ENCODE measurements at regions not wholly inside any gene's neighbourhood (a gene's known extent, or its start where the extent isn't known, plus 50 kb on each side); places are given as distances from the start of the nearest gene placed in this dataset.

DNA sequence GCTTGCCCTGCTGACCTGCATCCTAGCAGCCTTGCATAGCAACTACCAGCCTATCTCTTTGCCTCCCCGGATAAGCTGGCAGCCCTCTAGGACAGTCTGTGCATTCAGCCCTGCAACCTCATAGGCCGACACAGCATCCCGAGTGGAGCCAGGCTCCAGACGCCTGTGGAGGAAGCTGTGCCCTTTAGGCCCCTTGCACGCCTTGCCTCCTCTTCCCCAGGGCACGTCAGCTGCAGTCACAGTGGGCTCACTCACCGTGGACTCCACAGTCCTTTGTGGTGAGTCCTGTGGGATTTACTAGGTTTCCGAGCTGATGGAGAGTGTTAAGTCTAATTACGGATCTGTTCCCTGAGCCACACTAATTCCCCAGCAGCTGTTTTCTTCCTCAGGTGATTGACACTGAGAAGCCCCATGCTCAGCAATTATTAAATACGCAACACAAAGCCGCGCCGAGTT, 540.0 kb downstream of the TCERG1L start:
- Histone ChIP-seq H3K27me3 (ENCODE audit: control insufficient read depth, extremely low read depth, insufficient read depth, low read length) (no peaks in the 10 kb centered on the region), H3K79me2 (ENCODE audit: control insufficient read depth, insufficient read depth, low read length) (no peaks in the 10 kb centered on the region), H3K4me2 (ENCODE audit: control insufficient read depth, extremely low read depth, insufficient read depth, low read depth, low read length) (no peak overlapping the region), H2AFZ (ENCODE audit: control insufficient read depth, low read length) (no peak overlapping the region), H3K4me3 (ENCODE audit: control insufficient read depth in 2 of 3, extremely low read depth in 1 of 3, insufficient read depth in 2 of 3, low read depth in 1 of 3, low read length in 3 of 3) (no peak overlapping the region), H3K36me3 (ENCODE audit: control insufficient read depth in 2 of 2, extremely low read depth in 1 of 2, insufficient read depth in 2 of 2, low read length in 2 of 2) (no peaks in the 10 kb centered on the region), H3K9me1 (ENCODE audit: control insufficient read depth, extremely low read depth, insufficient read depth, low read length) (no peaks in the 10 kb centered on the region), H3K9me3 (ENCODE audit: control insufficient read depth, low read depth, low read length) (peaks cover 17% of the 10 kb centered on the region), H3K4me1 (ENCODE audit: control insufficient read depth, extremely low read depth, insufficient read depth, low read length) (no peaks in the 10 kb centered on the region), H3K9ac (ENCODE audit: control insufficient read depth, extremely low read depth, insufficient read depth, low read length) (no peak overlapping the region), H4K20me1 (ENCODE audit: control insufficient read depth, extremely low read depth, insufficient read depth, low read length) (no peaks in the 10 kb centered on the region), H3K27ac (ENCODE audit: control insufficient read depth, insufficient read depth, low read length) (no peak overlapping the region)
- FAIRE-seq (no peak), DNase-seq (ENCODE audit: low read depth, low spot score) (no peak)
- dilution Hi-C loops (cut with MboI; ENCODE audit: extremely low pct_ligation_motif_present, low sequenced_read_pairs), result no loop called here
- no peak for TF ChIP-seq EZH2 (IDR thresholded peaks at IDR 0.05; ENCODE audit: low read length)
- TF ChIP-seq, protein P1, sequence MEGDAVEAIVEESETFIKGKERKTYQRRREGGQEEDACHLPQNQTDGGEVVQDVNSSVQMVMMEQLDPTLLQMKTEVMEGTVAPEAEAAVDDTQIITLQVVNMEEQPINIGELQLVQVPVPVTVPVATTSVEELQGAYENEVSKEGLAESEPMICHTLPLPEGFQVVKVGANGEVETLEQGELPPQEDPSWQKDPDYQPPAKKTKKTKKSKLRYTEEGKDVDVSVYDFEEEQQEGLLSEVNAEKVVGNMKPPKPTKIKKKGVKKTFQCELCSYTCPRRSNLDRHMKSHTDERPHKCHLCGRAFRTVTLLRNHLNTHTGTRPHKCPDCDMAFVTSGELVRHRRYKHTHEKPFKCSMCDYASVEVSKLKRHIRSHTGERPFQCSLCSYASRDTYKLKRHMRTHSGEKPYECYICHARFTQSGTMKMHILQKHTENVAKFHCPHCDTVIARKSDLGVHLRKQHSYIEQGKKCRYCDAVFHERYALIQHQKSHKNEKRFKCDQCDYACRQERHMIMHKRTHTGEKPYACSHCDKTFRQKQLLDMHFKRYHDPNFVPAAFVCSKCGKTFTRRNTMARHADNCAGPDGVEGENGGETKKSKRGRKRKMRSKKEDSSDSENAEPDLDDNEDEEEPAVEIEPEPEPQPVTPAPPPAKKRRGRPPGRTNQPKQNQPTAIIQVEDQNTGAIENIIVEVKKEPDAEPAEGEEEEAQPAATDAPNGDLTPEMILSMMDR (optimal IDR thresholded peaks at IDR 0.05 in 1 of 3, IDR thresholded peaks at IDR 0.05 in 1 of 3, conservative IDR thresholded peaks at IDR 0.05 in 1 of 3; ENCODE audit: extremely low read depth in 1 of 3, insufficient read depth in 2 of 3, low read length in 3 of 3), result no peak

DNA sequence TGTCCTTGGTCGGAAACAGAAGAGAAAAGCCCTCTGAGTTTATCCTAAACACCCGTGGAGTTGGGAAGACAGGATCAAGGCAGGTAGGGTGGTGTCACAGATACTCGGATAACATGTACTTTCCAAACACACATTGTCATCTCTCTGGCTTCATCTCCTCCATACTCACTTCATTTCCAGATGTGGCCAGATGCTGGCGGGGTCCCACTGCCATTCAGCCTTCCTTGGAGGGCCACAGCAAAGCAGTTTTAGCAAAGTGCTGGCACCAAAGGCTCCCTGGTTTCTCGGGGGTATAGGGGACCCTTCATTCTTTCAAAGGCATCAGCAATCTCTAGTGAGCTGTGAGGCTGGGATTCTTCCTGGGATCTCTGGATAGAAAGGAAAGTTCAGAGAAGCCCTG, 539.5 kb downstream of the TCERG1L start:
- H2AFZ ChIP-seq (ENCODE audit: control insufficient read depth, low read length), result no peak overlapping the region
- H3K9me1 ChIP-seq (ENCODE audit: control insufficient read depth, extremely low read depth, insufficient read depth, low read length), result no peaks in the 10 kb centered on the region
- no peaks in the 10 kb centered on the region for H3K36me3 ChIP-seq (ENCODE audit: control insufficient read depth in 2 of 2, extremely low read depth in 1 of 2, insufficient read depth in 2 of 2, low read length in 2 of 2)
- DNase-seq (ENCODE audit: low read depth, low spot score), result no peak
- H3K27ac ChIP-seq (ENCODE audit: control insufficient read depth, insufficient read depth, low read length), result no peak overlapping the region
- H3K9me3 ChIP-seq (ENCODE audit: control insufficient read depth, low read depth, low read length), result peaks cover 18% of the 10 kb centered on the region
- no peak overlapping the region for H3K9ac ChIP-seq (ENCODE audit: control insufficient read depth, extremely low read depth, insufficient read depth, low read length)
- H3K27me3 ChIP-seq (ENCODE audit: control insufficient read depth, extremely low read depth, insufficient read depth, low read length), result no peaks in the 10 kb centered on the region
- H3K4me3 ChIP-seq (ENCODE audit: control insufficient read depth in 2 of 3, extremely low read depth in 1 of 3, insufficient read depth in 2 of 3, low read depth in 1 of 3, low read length in 3 of 3), result no peak overlapping the region
- no peaks in the 10 kb centered on the region for H4K20me1 ChIP-seq (ENCODE audit: control insufficient read depth, extremely low read depth, insufficient read depth, low read length)
- no peaks in the 10 kb centered on the region for H3K4me1 ChIP-seq (ENCODE audit: control insufficient read depth, extremely low read depth, insufficient read depth, low read length)
- H3K4me2 ChIP-seq (ENCODE audit: control insufficient read depth, extremely low read depth, insufficient read depth, low read depth, low read length), result no peak overlapping the region
- no peak for FAIRE-seq
- no peaks in the 10 kb centered on the region for H3K79me2 ChIP-seq (ENCODE audit: control insufficient read depth, insufficient read depth, low read length)
- TF ChIP-seq, protein P1 (optimal IDR thresholded peaks at IDR 0.05 in 1 of 3, IDR thresholded peaks at IDR 0.05 in 1 of 3, conservative IDR thresholded peaks at IDR 0.05 in 1 of 3; ENCODE audit: extremely low read depth in 1 of 3, insufficient read depth in 2 of 3, low read length in 3 of 3), result no peak
- TF ChIP-seq EZH2 (IDR thresholded peaks at IDR 0.05; ENCODE audit: low read length), result no peak
- dilution Hi-C loops (cut with MboI; ENCODE audit: extremely low pct_ligation_motif_present, low sequenced_read_pairs), result no loop called here
